Peyer's patch (tissue), 4 donors: ENCODE measurements at regions not wholly inside any gene's neighbourhood (a gene's known extent, or its start where the extent isn't known, plus 50 kb on each side); places are given as distances from the start of the nearest gene placed in this dataset.

ENCODE experiments used
- DNase-seq, 3 donors: peaks; one replicate each; pipeline ENCODE4 v3.0.0-alpha.2; 2017 to 2019
- H3K27ac ChIP-seq, 4 donors: fragments of 200-600 bp; sonication (generic); one replicate each; pipeline ENCODE4 v1.5.1; 2016 to 2019
- H3K27me3 ChIP-seq, 2 donors: fragments of 200-600 bp; sonication (generic); one replicate each; pipeline ENCODE4 v1.5.1; 2019
- H3K36me3 ChIP-seq, 3 donors: fragments of 200-600 bp; sonication (generic); one replicate each; pipeline ENCODE4 v1.5.1; 2016 to 2019
- H3K4me1 ChIP-seq, 4 donors: fragments of 200-600 bp; sonication (generic); one replicate each; pipeline ENCODE4 v1.5.1; 2016 to 2019
- H3K4me3 ChIP-seq, 4 donors: fragments of 200-600 bp; sonication (generic); 1 replicate in 3 of 4; 2 replicates in 1 of 4; pipeline ENCODE4 v1.5.1; 2016 to 2019; ENCODE audit warnings: mild to moderate bottlenecking in 1 of 4
- H3K9me3 ChIP-seq, 4 donors: fragments of 200-600 bp; sonication (generic); one replicate each; pipeline ENCODE4 v1.5.1; 2016 to 2019; ENCODE audit warnings: mild to moderate bottlenecking in 1 of 4
- POLR2A ChIP-seq, 2 donors: fragments of 450-650 bp; IDR thresholded peaks; one replicate each; pipeline ENCODE4 v1.5.1; 2017; ENCODE audit warnings: antibody characterized with exemption in 2 of 2, mild to moderate bottlenecking in 2 of 2, moderate library complexity in 2 of 2
- TF ChIP-seq, protein P1 (sequence below), 6 experiments: fragments of 450-650 bp in 4 of 6; fragments of 200-600 bp in 2 of 6; sonication (generic) in 1 of 6; IDR thresholded peaks; one replicate each; pipeline ENCODE4 v1.5.1; 2017 to 2019; ENCODE audit warnings: antibody characterized with exemption in 6 of 6, mild to moderate bottlenecking in 3 of 6, moderate library complexity in 1 of 6

DNA sequence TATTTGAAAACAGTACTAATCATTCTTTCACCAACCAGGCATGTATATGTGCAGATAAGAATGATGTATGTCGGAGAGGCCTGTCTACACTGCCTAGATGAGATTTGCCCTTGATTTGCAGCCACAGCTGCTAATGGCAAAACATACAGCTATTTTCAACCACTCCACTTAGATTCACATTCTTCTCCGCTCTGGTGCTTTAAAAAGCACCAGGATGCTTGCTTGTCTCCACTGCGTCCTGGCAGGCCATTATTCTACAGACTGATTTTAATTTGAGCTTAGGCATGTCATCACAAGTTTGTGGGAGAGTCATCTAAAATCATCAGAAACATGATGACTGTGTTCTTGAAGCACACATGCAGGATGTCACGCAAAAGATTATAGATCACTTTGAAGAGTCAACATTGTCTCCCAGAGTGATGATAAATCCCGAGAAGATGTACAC, 119.0 kb upstream of the NRIP1 start:
- Histone ChIP-seq H3K9me3 (no peaks in the 10 kb centered on the region), H3K4me3 (no peak overlapping the region), H3K27me3 (no peaks in the 10 kb centered on the region), H3K36me3 (no peaks in the 10 kb centered on the region), H3K4me1 (no peaks in the 10 kb centered on the region), H3K27ac (no peak overlapping the region)
- DNase-seq, result no peak
- no peak for TF ChIP-seq POLR2A (IDR thresholded peaks at IDR 0.05)
- TF ChIP-seq, protein P1, sequence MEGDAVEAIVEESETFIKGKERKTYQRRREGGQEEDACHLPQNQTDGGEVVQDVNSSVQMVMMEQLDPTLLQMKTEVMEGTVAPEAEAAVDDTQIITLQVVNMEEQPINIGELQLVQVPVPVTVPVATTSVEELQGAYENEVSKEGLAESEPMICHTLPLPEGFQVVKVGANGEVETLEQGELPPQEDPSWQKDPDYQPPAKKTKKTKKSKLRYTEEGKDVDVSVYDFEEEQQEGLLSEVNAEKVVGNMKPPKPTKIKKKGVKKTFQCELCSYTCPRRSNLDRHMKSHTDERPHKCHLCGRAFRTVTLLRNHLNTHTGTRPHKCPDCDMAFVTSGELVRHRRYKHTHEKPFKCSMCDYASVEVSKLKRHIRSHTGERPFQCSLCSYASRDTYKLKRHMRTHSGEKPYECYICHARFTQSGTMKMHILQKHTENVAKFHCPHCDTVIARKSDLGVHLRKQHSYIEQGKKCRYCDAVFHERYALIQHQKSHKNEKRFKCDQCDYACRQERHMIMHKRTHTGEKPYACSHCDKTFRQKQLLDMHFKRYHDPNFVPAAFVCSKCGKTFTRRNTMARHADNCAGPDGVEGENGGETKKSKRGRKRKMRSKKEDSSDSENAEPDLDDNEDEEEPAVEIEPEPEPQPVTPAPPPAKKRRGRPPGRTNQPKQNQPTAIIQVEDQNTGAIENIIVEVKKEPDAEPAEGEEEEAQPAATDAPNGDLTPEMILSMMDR (IDR thresholded peaks at IDR 0.05), result no peak

DNA sequence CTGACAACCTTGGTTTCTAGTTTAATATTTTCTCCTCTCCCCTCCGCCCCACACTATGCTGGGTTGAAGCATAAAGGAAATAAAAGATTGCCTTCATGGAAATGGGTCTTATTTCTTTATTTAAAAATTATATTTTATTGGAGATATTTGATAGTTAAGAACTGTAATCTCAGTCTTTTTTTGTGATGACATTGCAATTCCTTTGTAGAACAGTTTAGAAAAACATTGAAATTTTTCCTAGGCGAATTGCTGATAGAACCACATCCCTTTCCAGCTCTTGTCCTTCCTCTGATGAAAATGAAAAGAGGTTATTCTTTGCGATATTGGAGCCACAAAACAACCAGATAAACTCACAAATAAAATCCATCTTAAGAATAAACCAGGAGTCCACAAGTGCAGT, 125.6 kb upstream of the NRIP1 start:
- Histone ChIP-seq H3K4me3 (no peak overlapping the region), H3K27ac (no peak overlapping the region), H3K36me3 (no peaks in the 10 kb centered on the region), H3K9me3 (no peaks in the 10 kb centered on the region), H3K27me3 (no peaks in the 10 kb centered on the region), H3K4me1 (no peaks in the 10 kb centered on the region)
- DNase-seq, result no peak
- TF ChIP-seq, protein P1 (IDR thresholded peaks at IDR 0.05), result no peak
- no peak for TF ChIP-seq POLR2A (IDR thresholded peaks at IDR 0.05)

DNA sequence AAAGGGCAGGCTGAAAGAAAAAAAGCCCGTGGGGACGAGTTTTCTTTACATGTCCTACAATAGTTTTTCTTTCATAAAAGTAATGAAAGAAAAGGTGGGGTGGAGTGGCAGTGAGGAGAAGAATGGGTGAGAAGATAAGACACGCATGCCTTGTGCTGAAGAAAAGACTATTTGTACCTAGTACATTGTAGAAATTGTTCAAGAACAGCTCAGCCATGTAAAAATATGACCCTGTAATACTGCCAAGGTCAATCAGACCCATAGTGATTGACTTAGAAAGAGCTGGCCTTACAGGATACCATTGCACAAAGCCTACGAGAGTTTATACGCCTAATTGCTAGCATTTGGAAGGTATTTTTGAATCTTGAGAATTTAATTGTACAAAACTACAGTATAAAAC, 126.0 kb upstream of the NRIP1 start:
- no peaks in the 10 kb centered on the region for H3K27me3 ChIP-seq
- no peaks in the 10 kb centered on the region for H3K9me3 ChIP-seq
- no peaks in the 10 kb centered on the region for H3K4me1 ChIP-seq
- no peak overlapping the region for H3K4me3 ChIP-seq
- H3K36me3 ChIP-seq, result no peaks in the 10 kb centered on the region
- H3K27ac ChIP-seq, result no peak overlapping the region
- TF ChIP-seq, protein P1 (IDR thresholded peaks at IDR 0.05), result no peak
- no peak for TF ChIP-seq POLR2A (IDR thresholded peaks at IDR 0.05)
- DNase-seq, result no peak

DNA sequence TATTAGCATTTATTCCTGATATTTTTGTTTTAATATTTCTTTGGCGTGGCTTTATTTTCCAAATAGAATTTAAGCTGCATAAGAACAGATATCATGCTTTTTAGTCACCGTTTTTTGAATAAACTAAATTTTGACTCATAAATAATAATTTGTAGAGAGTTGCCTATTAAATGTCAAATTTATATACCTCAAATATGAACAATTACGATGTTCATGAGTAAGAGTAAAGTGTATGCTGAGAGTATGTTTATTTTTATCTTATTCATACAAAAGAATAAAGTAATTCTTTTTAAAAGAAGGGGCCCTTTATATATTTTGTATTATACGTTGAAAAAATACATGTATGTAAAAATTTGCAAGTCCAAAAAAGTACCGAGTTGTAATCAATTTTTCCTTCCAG, 126.5 kb upstream of the NRIP1 start:
- no peak for DNase-seq
- Histone ChIP-seq H3K27me3 (no peaks in the 10 kb centered on the region), H3K4me1 (no peaks in the 10 kb centered on the region), H3K9me3 (no peaks in the 10 kb centered on the region), H3K36me3 (no peaks in the 10 kb centered on the region), H3K4me3 (no peak overlapping the region), H3K27ac (no peak overlapping the region)
- TF ChIP-seq, protein P1 (IDR thresholded peaks at IDR 0.05), result no peak
- no peak for TF ChIP-seq POLR2A (IDR thresholded peaks at IDR 0.05)

DNA sequence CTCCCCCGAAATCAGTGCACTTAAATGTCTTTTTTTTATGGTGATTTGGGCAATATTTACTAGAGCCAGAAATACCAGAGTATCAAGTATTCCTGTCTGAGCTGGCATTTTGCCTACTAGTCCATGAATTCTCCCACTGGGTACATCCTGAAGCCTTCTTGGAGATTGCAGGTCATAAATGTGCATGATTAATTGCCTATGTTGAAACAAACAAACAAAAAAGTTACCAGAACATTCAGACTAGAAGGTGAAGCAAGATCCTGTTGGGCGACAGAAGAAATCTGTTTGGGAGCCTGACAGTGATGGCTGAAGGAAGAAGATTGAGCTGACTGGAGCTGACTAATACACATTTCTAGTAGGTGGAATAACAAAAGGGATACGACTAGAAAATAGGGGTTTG, 127.4 kb upstream of the NRIP1 start:
- DNase-seq, result no peak
- H3K4me3 ChIP-seq, result no peak overlapping the region
- no peak for TF ChIP-seq POLR2A (IDR thresholded peaks at IDR 0.05)
- TF ChIP-seq, protein P1 (IDR thresholded peaks at IDR 0.05), result no peak
- no peaks in the 10 kb centered on the region for H3K9me3 ChIP-seq
- H3K36me3 ChIP-seq, result no peaks in the 10 kb centered on the region
- H3K27ac ChIP-seq, result no peak overlapping the region
- H3K4me1 ChIP-seq, result no peaks in the 10 kb centered on the region
- no peaks in the 10 kb centered on the region for H3K27me3 ChIP-seq

DNA sequence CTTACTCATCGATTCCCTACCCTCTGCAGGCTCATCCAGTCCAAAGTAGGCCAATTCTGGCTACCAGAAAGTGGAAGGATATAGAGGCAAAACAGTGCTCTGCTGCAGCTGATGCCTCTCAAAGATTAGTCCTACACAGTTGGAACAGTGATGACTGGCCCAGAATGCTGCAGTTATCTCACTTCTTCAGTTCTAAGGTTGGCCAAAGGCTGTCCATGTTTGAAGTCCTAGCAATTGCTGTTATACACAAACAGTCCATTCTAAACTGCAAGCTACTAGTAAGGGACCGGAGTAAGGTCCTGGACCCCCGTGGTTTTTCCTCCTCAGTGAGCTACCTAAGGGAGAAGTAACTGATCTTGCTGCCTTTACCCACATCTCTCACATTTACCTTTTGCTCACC, 129.1 kb upstream of the NRIP1 start:
- no peak overlapping the region for H3K27ac ChIP-seq
- TF ChIP-seq POLR2A (IDR thresholded peaks at IDR 0.05), result no peak
- TF ChIP-seq, protein P1 (IDR thresholded peaks at IDR 0.05), result no peak
- no peaks in the 10 kb centered on the region for H3K9me3 ChIP-seq
- H3K36me3 ChIP-seq, result no peaks in the 10 kb centered on the region
- no peaks in the 10 kb centered on the region for H3K4me1 ChIP-seq
- DNase-seq, result no peak
- no peak overlapping the region for H3K4me3 ChIP-seq
- no peaks in the 10 kb centered on the region for H3K27me3 ChIP-seq
